ENCODE measurements at regions not wholly inside any gene's neighbourhood (a gene's known extent, or its start where the extent isn't known, plus 50 kb on each side); places are given as distances from the start of the nearest gene placed in this dataset.

- TF ChIP-seq CEBPB (IDR thresholded peaks at IDR 0.05; ENCODE audit: borderline replicate concordance, low read depth, low read length) (no peak), AFF4 (CRISPR knock-in tag; IDR thresholded peaks at IDR 0.05) (no peak), CCAR2 (optimal IDR thresholded peaks at IDR 0.05; ENCODE audit: low read depth, low read length) (no peak), ZNF550 (CRISPR knock-in tag; IDR thresholded peaks at IDR 0.05; ENCODE audit: borderline replicate concordance) (no peak), CTCF (CRISPR knock-in tag; IDR thresholded peaks at IDR 0.05) (no peak), PHF8 (CRISPR knock-in tag; IDR thresholded peaks at IDR 0.05) (no peak), POGZ (CRISPR knock-in tag; IDR thresholded peaks at IDR 0.05) (no peak), REST (IDR thresholded peaks at IDR 0.05; ENCODE audit: borderline replicate concordance in 1 of 2, low read depth in 1 of 2, low read length in 2 of 2) (no peak), CBX2 (IDR thresholded peaks at IDR 0.05; ENCODE audit: low read depth, low read length) (no peak), CBX2 (CRISPR knock-in tag; IDR thresholded peaks at IDR 0.05; ENCODE audit: low read depth) (no peak), FOSL2 (CRISPR knock-in tag; IDR thresholded peaks at IDR 0.05) (no peak), FOXA1 (IDR thresholded peaks at IDR 0.05) (no peak), FOXA1 (CRISPR knock-in tag; IDR thresholded peaks at IDR 0.05) (no peak)
Observed at GRCh38 chr10:131586958-131587357, 275.4 kb upstream of the TCERG1L start.
